H1 (cell line): ENCODE measurements at regions not wholly inside any gene's neighbourhood (a gene's known extent, or its start where the extent isn't known, plus 50 kb on each side); places are given as distances from the start of the nearest gene placed in this dataset.

Source experiments
- CTCF ChIA-PET: fragments of 300-600 bp; sonication (Branson Sonifier 250); formaldehyde crosslinking; loops from one replicate; lab custom pipeline; 2021; ENCODE audit not compliant: partially characterized antibody; lab: Charles Lee
- POLR2A ChIA-PET: fragments of 300-600 bp; sonication (Branson Sonifier 250); formaldehyde crosslinking; loops from one replicate; lab custom pipeline; 2021; ENCODE audit warnings: inconsistent platforms; ENCODE audit not compliant: partially characterized antibody; lab: Charles Lee
- DNase-seq, 2 experiments: peaks; one replicate each; pipeline versions ENCODE4 v3.0.0 to v3.0.0-alpha.2; 2010 to 2022; ENCODE audit warnings: low spot score in 2 of 2, low read depth in 1 of 2, mixed read lengths in 1 of 2
- FAIRE-seq: peaks from 2 replicates; lab custom pipeline; 2011; peaks lifted over from hg19 to GRCh38; lab: Jason Lieb, UNC
- H2AFZ ChIP-seq: 2 replicates; pipeline ENCODE4 v1.8.1; 2012; ENCODE audit warnings: low read length, inconsistent platforms
- H2AK5ac ChIP-seq: 2 replicates; pipeline ENCODE4 v1.6.1; 2013; ENCODE audit warnings: low read depth, low read length
- H2BK120ac ChIP-seq: replicated peaks from 2 replicates; pipeline ENCODE3; 2013; ENCODE audit warnings: low read depth, low read length, inconsistent platforms
- H2BK12ac ChIP-seq: 2 replicates; pipeline ENCODE4 v1.6.1; 2013; ENCODE audit warnings: low read depth, low read length
- H2BK15ac ChIP-seq: 2 replicates; pipeline ENCODE4 v1.6.1; 2013; ENCODE audit warnings: low read length
- H2BK20ac ChIP-seq: 2 replicates; pipeline ENCODE4 v1.6.1; 2013; ENCODE audit warnings: low read length
- H2BK5ac ChIP-seq: 2 replicates; pipeline ENCODE4 v1.6.1; 2013; ENCODE audit warnings: low read depth, low read length
- H3K14ac ChIP-seq: 2 replicates; pipeline ENCODE4 v1.6.1; 2013; ENCODE audit warnings: inconsistent platforms; ENCODE audit not compliant: insufficient read length
- H3K18ac ChIP-seq: 2 replicates; pipeline ENCODE4 v1.6.1; 2013; ENCODE audit warnings: low read length; ENCODE audit errors: extremely low read depth
- H3K23ac ChIP-seq: 2 replicates; pipeline ENCODE4 v1.6.1; 2013; ENCODE audit warnings: inconsistent platforms; ENCODE audit not compliant: insufficient read length
- H3K23me2 ChIP-seq: 2 replicates; pipeline ENCODE4 v1.6.1; 2013; ENCODE audit warnings: low read depth, low read length
- H3K27ac ChIP-seq: 2 replicates; pipeline ENCODE4 v1.6.1; 2011; ENCODE audit warnings: low read depth, low read length, inconsistent platforms
- H3K27me3 ChIP-seq, 4 experiments: replicated peaks in 1 of 4; 1 replicate in 1 of 4; 2 replicates in 3 of 4; pipeline versions ENCODE4 v1.6.1 to v1.8.1; 2011 to 2013; ENCODE audit warnings: low read length in 3 of 4, mild to moderate bottlenecking in 3 of 4, inconsistent platforms in 2 of 4, mixed read lengths in 2 of 4, moderate library complexity in 1 of 4; ENCODE audit not compliant: control insufficient read depth in 3 of 4, insufficient read depth in 3 of 4; ENCODE audit errors: extremely low read depth in 1 of 4
- H3K36me3 ChIP-seq, 4 experiments: 2 replicates each; pipeline versions ENCODE4 v1.6.1 to v1.8.1; 2011 to 2013; ENCODE audit warnings: mild to moderate bottlenecking in 4 of 4, low read length in 3 of 4, moderate library complexity in 2 of 4, control low read depth in 1 of 4, inconsistent platforms in 1 of 4; ENCODE audit not compliant: insufficient read depth in 4 of 4, control insufficient read depth in 2 of 4
- H3K4ac ChIP-seq: replicated peaks from 2 replicates; pipeline ENCODE3; 2013; ENCODE audit warnings: low read length, low read depth, mixed read lengths, inconsistent platforms; ENCODE audit not compliant: insufficient read length
- H3K4me1 ChIP-seq, 4 experiments: replicated peaks in 1 of 4; 1 replicate in 1 of 4; 2 replicates in 3 of 4; pipeline versions ENCODE4 v1.6.1 to v1.8.1; 2011 to 2013; ENCODE audit warnings: low read length in 3 of 4, inconsistent platforms in 2 of 4, mixed read lengths in 1 of 4; ENCODE audit not compliant: insufficient read depth in 4 of 4, control insufficient read depth in 3 of 4
- H3K4me2 ChIP-seq, 2 experiments: 2 replicates each; pipeline versions ENCODE4 v1.6.1 to v1.8.1; 2011 to 2013; ENCODE audit warnings: low read depth in 2 of 2, low read length in 2 of 2, control low read depth in 1 of 2, inconsistent platforms in 1 of 2, mild to moderate bottlenecking in 1 of 2; ENCODE audit not compliant: insufficient read depth in 1 of 2
- H3K4me3 ChIP-seq, 4 experiments: fragments of 200-600, 300-600 bp in 1 of 4; sonication (generic), shearing (Covaris generic), sonication (Bioruptor Twin) in 1 of 4; 2 replicates each; pipeline versions ENCODE4 v1.5.1 to v1.8.1; 2011 to 2016; ENCODE audit warnings: low read length in 4 of 4, low read depth in 3 of 4, control low read depth in 2 of 4, inconsistent platforms in 2 of 4, mild to moderate bottlenecking in 2 of 4, mixed read lengths in 1 of 4, moderate library complexity in 1 of 4; ENCODE audit not compliant: insufficient read depth in 2 of 4; ENCODE audit errors: extremely low read depth in 1 of 4
- H3K56ac ChIP-seq: replicated peaks from 2 replicates; pipeline ENCODE3; 2013; ENCODE audit warnings: low read depth, mild to moderate bottlenecking, mixed read lengths, low read length, inconsistent platforms; ENCODE audit not compliant: insufficient read length
- H3K79me1 ChIP-seq: 2 replicates; pipeline ENCODE4 v1.6.1; 2013; ENCODE audit warnings: low read depth, low read length, control low read depth
- H3K79me2 ChIP-seq, 2 experiments: 2 replicates each; pipeline versions ENCODE4 v1.6.1 to v1.8.1; 2012 to 2013; ENCODE audit warnings: low read length in 2 of 2, mild to moderate bottlenecking in 2 of 2, inconsistent platforms in 1 of 2; ENCODE audit not compliant: insufficient read depth in 2 of 2, control insufficient read depth in 1 of 2
- H3K9ac ChIP-seq, 4 experiments: replicated peaks in 1 of 4; 1 replicate in 1 of 4; 2 replicates in 3 of 4; pipeline versions ENCODE4 v1.6.1 to v1.8.1; 2011 to 2013; ENCODE audit warnings: low read depth in 3 of 4, low read length in 3 of 4, control low read depth in 2 of 4, mild to moderate bottlenecking in 2 of 4, moderate library complexity in 2 of 4, inconsistent platforms in 1 of 4; ENCODE audit errors: extremely low read depth in 1 of 4
- H3K9me3 ChIP-seq, 2 experiments: 2 replicates each; pipeline versions ENCODE4 v1.6.1 to v1.8.1; 2012 to 2013; ENCODE audit warnings: mild to moderate bottlenecking in 2 of 2, moderate library complexity in 2 of 2, control low read depth in 1 of 2, inconsistent platforms in 1 of 2, low read depth in 1 of 2, low read length in 1 of 2, mixed read lengths in 1 of 2; ENCODE audit not compliant: insufficient read depth in 2 of 2
- H4K20me1 ChIP-seq, 2 experiments: replicated peaks in 1 of 2; 2 replicates each; pipeline versions ENCODE3 to v1.8.1; 2011 to 2013; ENCODE audit warnings: inconsistent platforms in 2 of 2, low read length in 2 of 2, mild to moderate bottlenecking in 1 of 2; ENCODE audit not compliant: insufficient read depth in 2 of 2, control insufficient read depth in 1 of 2
- H4K5ac ChIP-seq: 2 replicates; pipeline ENCODE4 v1.6.1; 2013; ENCODE audit warnings: low read length, low read depth, mixed read lengths, inconsistent platforms; ENCODE audit not compliant: insufficient read length
- H4K8ac ChIP-seq: 2 replicates; pipeline ENCODE4 v1.8.0; 2013; ENCODE audit warnings: mild to moderate bottlenecking, moderate library complexity, low read length, inconsistent platforms; ENCODE audit not compliant: insufficient read depth; ENCODE audit errors: extremely low read depth
- H4K91ac ChIP-seq: replicated peaks from 2 replicates; pipeline ENCODE3; 2013; ENCODE audit warnings: low read length, mixed read lengths, inconsistent platforms; ENCODE audit not compliant: insufficient read length
- BRCA1 ChIP-seq: IDR thresholded peaks from 2 replicates; pipeline ENCODE4 v1.6.1; 2012; ENCODE audit warnings: low read depth, low read length, improper control_type of control experiment
- CBX8 ChIP-seq: fragments of 300-800, 300-1000 bp; sonication (generic); IDR thresholded peaks from 2 replicates; pipeline ENCODE4 v1.7.1; 2016; ENCODE audit warnings: low read depth, low read length, borderline replicate concordance
- CHD1 ChIP-seq: IDR thresholded peaks from 2 replicates; pipeline ENCODE4 v1.6.1; 2012; ENCODE audit warnings: low read depth, low read length, improper control_type of control experiment
- CHD2 ChIP-seq: IDR thresholded peaks from 2 replicates; pipeline ENCODE4 v1.6.1; 2012; ENCODE audit warnings: low read length, improper control_type of control experiment
- CTBP2 ChIP-seq: IDR thresholded peaks from 2 replicates; pipeline ENCODE4 v1.7.0; 2011; ENCODE audit warnings: borderline replicate concordance, mild to moderate bottlenecking, moderate library complexity, mixed read lengths, low read length; ENCODE audit not compliant: insufficient read depth, insufficient read length
- FOSL1 ChIP-seq: IDR thresholded peaks from 2 replicates; pipeline ENCODE4 v1.6.1; 2011; ENCODE audit warnings: mild to moderate bottlenecking, low read depth, low read length, moderate library complexity; ENCODE audit not compliant: insufficient read depth
- HDAC2 ChIP-seq, 2 experiments: fragments of 300-600 bp in 1 of 2; sonication (generic) in 1 of 2; IDR thresholded peaks; 2 replicates each; pipeline ENCODE4 v1.6.1; 2011 to 2012; ENCODE audit warnings: low read depth in 2 of 2, low read length in 2 of 2, mild to moderate bottlenecking in 2 of 2, moderate library complexity in 2 of 2, borderline replicate concordance in 1 of 2, inconsistent platforms in 1 of 2
- JUN ChIP-seq: IDR thresholded peaks from 2 replicates; pipeline ENCODE4 v1.6.1; 2011; ENCODE audit warnings: low read depth, mild to moderate bottlenecking, improper control_type of control experiment, low read length
- KDM5A ChIP-seq: fragments of 200-600 bp; IDR thresholded peaks from 2 replicates; pipeline ENCODE4 v1.7.1; 2012; ENCODE audit warnings: mild to moderate bottlenecking, low read length, inconsistent platforms, mixed read lengths
- MAFK ChIP-seq: IDR thresholded peaks from 2 replicates; pipeline ENCODE4 v1.6.1; 2012; ENCODE audit warnings: low read depth, mild to moderate bottlenecking, improper control_type of control experiment, low read length
- POU5F1 ChIP-seq: IDR thresholded peaks from 2 replicates; pipeline ENCODE4 v1.6.1; 2011; ENCODE audit warnings: low read depth, mild to moderate bottlenecking, low read length, moderate library complexity
- SIN3A ChIP-seq, 2 experiments: IDR thresholded peaks in 1 of 2; conservative IDR thresholded peaks in 1 of 2; 2 replicates each; pipeline ENCODE4 v1.6.1; 2011 to 2012; ENCODE audit warnings: low read length in 2 of 2, improper control_type of control experiment in 1 of 2, low read depth in 1 of 2, mild to moderate bottlenecking in 1 of 2
- SIX5 ChIP-seq: IDR thresholded peaks from 2 replicates; pipeline ENCODE4 v1.6.1; 2011; ENCODE audit warnings: mild to moderate bottlenecking, low read depth, low read length
- TEAD4 ChIP-seq: IDR thresholded peaks from 2 replicates; pipeline ENCODE4 v1.6.1; 2012; ENCODE audit warnings: low read depth, low read length, inconsistent platforms, mixed read lengths
- ZNF274 ChIP-seq: IDR thresholded peaks from 2 replicates; pipeline ENCODE4 v1.7.0; 2012; ENCODE audit warnings: low read length, borderline replicate concordance; ENCODE audit errors: extremely low read depth
- TF ChIP-seq, protein P1 (sequence below): IDR thresholded peaks from 2 replicates; pipeline ENCODE4 v1.6.1; 2012; ENCODE audit warnings: inconsistent platforms

DNA sequence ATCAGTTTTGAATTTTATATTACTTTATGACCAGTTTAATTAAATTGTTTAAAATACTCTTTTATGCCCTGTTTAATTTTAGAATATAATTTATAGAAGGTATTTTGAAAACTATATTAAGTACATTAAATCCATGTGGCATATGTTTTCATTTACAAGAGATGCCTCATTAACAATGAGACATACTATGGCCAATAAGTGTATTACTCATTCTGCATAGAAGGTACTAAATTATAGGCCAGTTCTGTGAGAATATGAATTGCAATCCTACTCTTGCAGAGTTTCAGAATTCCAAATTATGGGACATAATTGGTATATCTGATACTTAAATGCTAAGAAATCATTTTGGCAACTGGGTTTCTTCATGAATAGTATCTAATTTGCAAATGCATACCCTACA lies 951.1 kb downstream of the FAT4 start:
- Histone ChIP-seq H2BK5ac (no peak overlapping the region), H3K4me3 (no peak overlapping the region), H3K4ac (no peak overlapping the region), H3K27me3 (no peaks in the 10 kb centered on the region)
- TF ChIP-seq SIN3A (conservative IDR thresholded peaks at IDR 0.05 in 1 of 2, IDR thresholded peaks at IDR 0.05 in 1 of 2; ENCODE audit: low read depth in 1 of 2, low read length in 2 of 2) (no peak), POU5F1 (no peak), JUN (no peak), MAFK (no peak), CHD1 (no peak), TEAD4 (no peak), HDAC2 (IDR thresholded peaks at IDR 0.05; ENCODE audit: borderline replicate concordance in 1 of 2, low read depth in 2 of 2, low read length in 2 of 2) (no peak), CHD2 (no peak), CTBP2 (no peak), KDM5A (no peak), BRCA1 (no peak), ZNF274 (no peak), SIX5 (no peak), CBX8 (no peak), FOSL1 (no peak)
- TF ChIP-seq, protein P1, sequence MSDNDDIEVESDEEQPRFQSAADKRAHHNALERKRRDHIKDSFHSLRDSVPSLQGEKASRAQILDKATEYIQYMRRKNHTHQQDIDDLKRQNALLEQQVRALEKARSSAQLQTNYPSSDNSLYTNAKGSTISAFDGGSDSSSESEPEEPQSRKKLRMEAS, result no peak
- TF ChIP-seq, all 59 proteins: peak for 0
- Histone ChIP-seq H2BK20ac (no peak overlapping the region), H3K23me2 (no peaks in the 10 kb centered on the region), H4K5ac (no peak overlapping the region), H3K18ac (no peak overlapping the region), H2AK5ac (no peak overlapping the region), H4K20me1 (no peaks in the 10 kb centered on the region), H3K36me3 (no peaks in the 10 kb centered on the region), H2AFZ (no peak overlapping the region), H2BK15ac (no peak overlapping the region), H3K4me2 (no peak overlapping the region), H3K79me2 (no peaks in the 10 kb centered on the region), H3K23ac (no peak overlapping the region), H4K91ac (no peak overlapping the region), H3K79me1 (no peaks in the 10 kb centered on the region), H3K56ac (no peak overlapping the region), H3K4me1 (no peaks in the 10 kb centered on the region), H3K9me3 (no peaks in the 10 kb centered on the region), H2BK120ac (no peak overlapping the region), H4K8ac (no peak overlapping the region), H3K14ac (no peak overlapping the region), H3K27ac (no peak overlapping the region), H2BK12ac (no peak overlapping the region), H3K9ac (no peak overlapping the region)
- ChIA-PET POLR2A (no interaction called here), CTCF (no interaction called here)
- FAIRE-seq, result no peak
- no peak for DNase-seq
